ENCODE measurements at regions not wholly inside any gene's neighbourhood (a gene's known extent, or its start where the extent isn't known, plus 50 kb on each side); places are given as distances from the start of the nearest gene placed in this dataset.

- DNase-seq (ENCODE audit: low spot score) = no peak
Observed at GRCh38 chr4:152112190-152112589, 351.4 kb upstream of the GATB start.

DNA sequence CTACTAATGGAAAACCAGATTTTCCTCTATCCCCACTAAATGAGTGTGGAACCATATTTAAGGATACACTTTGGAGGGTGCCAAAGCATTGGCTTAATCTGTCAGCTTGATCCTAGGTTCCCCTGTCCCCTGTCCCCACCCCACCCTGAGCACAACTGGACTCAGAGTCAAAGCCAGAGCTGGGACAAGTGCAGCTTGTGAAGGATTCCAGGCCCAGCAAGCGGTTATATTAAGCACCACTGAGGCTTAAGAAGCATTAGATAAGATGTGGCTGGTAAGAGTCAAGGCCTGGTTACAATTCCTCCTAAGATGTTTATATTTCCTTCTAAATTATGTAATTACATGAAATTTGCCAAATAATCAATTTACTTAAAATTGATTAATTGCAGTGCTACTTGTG lies 350.0 kb upstream of the GATB start:
- DNase-seq (ENCODE audit: low spot score) = no peak

DNA sequence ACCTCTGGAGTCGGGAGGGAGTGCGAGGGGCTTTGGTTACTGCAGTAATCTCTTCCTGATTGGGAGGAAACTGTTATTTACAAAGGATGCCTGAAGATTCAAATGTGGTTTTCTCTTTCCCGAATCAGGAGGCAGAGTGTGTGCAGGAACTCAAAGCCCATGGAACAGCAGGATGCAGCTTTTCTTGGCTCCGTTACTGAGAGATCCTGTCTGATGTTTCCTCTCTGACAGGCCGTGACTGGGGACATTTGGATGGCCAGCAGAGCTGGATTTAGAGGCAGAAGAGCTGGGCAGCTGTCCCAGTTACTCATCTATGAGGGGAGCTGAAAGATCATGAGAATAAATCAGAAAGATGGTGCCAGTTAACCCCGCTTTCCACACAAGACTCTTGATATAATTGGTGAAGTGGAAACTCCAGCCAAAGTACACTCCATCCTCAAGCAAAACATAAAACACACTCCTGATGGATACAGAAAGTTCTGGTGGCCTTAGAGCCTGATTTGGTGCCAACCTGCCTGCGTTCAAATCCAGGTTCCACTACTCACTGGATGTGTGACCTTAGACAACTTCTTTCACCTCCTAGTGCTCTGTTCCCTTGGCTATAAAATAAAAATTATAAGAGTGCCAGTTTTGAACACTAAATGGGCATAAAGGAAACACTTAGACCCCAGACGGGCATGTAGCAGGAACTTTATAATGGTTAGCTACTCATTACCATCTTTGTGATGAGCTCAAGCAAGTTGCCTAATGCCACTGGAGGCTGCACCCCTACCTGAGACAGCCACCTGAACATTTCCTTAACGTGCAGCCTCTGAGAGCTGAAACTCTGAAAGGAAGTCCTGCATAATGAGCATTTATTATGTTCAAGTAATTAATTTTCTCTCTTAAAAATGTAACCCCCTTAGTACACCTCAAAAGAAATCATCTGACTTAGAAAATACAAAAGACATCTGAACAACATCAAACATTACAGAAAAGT lies 349.0 kb upstream of the GATB start:
- no peak for DNase-seq (ENCODE audit: low spot score)

DNA sequence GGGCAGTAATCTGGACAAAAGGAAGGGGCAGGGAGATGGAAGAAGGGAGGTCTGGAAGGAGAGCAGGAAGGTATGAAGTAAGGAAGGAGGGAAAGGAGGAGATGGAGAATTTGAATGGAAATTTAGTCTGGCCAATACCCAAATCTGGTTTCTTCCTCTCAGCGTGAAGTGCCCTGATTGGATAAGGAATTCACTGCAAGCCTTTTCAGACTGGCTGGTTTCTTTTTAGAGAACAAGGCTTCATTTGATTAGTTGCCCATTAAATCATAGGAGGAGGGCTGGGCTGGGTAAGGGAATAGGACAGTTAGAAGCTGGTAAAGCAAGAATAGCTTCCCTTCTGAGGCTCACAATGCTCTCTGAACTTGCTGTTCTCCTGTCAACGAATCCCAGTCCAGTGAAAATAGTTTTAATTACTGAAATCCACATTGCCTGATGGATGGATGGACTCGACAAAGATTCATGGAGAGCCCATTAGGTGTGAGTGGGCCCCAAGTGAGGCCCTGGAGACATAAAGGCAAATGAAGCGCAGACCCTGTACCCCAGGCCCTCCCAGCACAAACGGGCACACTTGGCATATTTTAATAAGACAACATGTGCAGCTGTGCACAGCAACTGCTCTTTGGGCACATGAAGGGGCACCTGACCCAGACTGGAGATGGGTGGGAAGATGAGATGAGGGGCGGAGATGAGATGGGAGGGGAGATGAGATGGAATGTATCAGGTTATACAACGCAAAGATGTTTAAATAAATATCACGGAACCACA lies 347.1 kb upstream of the GATB start:
- no peak for DNase-seq (ENCODE audit: low spot score)

- DNase-seq (ENCODE audit: low spot score) = no peak
Observed at GRCh38 chr4:152106781-152107321, 346.0 kb upstream of the GATB start.

DNA sequence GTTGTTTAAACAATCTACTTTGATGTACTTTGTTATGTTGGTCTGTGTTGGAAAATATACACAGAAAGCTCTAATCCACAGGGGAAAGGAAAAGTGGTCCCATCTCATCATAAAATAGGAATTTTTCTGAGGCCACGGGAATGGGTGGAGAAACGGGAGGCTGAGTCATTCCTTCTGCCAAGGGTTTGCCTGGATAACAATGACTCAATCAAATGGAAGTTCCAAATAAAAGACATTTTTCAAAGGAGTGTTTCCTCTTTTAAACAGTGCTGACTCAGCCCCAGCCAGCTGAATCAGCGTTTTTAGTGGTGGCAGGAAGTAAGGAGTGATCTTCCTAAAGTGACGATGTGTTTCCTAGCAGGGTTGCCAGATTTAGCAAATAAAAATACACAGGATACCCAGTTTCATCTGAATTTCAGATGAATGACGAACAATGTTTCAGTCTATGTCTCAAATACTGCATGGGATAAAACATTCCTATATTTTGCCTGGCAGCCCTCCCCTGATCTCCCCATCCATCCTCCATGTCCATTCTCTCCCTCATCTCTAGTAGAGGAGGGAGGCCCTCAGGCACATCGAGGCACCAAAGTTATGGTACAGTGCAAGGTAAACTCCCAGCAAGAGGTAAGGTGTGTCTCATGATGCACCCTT lies 345.4 kb upstream of the GATB start:
- no peak for DNase-seq (ENCODE audit: low spot score)

DNA sequence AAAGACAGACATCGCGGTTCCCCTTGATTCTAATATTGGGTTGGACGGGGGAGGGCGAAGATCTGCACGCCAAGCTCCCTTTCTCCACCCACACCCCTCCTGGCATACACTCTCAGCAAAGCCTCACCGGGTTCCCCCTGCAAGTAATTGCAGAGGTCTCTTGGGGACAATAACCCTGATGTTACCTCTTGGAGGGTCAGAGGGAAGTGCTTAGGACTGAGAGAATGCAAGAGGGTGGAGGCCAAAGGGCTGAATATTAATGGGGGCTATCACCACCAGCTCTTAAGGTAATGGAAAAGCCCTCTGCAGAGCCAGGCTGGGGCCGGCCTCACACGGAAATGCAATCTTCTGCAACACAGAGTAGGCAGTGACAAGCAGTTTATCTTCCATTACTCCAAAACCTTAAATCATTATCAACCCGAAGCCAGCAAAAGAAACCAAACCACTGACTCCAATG lies 344.1 kb upstream of the GATB start:
- DNase-seq (ENCODE audit: low spot score) = no peak

DNA sequence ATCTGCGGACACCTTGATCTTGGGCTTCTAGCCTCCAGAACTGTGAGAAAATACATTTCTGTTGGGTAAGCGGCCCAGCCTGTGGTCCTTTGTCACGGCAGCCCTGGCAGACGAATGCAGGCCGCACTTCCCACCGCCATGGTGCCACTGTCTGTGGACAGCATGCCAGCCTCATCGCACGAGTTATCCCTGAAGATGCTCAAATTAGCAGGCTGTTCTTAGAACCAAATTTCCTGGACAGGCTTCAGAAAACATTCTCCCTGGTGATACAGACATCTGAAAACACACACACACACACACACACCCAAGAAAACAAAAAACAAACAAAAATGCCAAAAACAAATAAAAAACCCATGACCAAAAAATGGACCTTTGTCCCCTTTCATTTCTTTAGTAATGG lies 343.5 kb upstream of the GATB start:
- DNase-seq (ENCODE audit: low spot score) = no peak

GRCh38 chr4:152103181-152103901 lies 342.5 kb upstream of the GATB start:
- no peak for DNase-seq (ENCODE audit: low spot score)

- DNase-seq (ENCODE audit: low spot score) = no peak
Observed at GRCh38 chr4:152102436-152103000, 341.7 kb upstream of the GATB start.

GRCh38 chr4:152101556-152102435 lies 341.0 kb upstream of the GATB start:
- no peak for DNase-seq (ENCODE audit: low spot score)

DNA sequence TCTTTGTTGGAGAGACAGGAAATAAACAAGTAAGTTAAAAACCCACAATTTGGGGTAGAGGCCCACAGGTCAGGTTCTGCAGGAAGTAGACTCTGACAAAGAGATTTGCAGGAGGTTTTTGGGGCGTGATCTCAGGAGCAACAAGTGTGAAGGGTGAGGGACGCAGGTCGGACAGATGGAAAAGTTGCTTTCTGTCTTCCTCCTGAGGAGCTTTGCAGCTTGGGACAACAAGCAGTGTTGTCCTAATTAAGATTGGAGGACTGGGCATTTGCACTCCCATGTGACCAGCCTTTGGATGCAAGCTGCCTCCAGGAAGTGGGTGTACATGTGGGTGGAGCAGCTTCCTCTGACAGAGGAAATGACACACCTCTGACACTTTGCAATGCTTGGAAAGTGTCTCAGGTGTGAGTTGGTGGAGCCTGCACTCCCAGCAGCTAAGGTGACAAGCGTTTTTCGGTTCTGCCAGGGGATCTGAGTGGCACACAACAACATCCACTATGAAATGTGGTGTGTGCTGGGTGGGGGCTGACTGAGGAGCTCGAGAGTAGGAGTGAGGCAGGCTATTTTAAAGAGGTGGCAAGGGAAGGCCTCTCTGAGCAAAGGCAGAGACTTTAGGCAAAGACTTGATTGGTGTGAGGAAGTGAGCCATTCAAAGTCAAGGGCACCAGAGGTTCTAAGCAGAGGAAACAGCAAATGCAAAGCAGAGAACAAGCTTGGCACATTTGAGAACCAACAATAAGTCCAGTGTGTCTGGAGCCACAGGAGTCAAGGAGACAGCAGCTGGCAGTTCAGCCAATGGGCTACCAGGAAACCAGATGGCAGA lies 339.8 kb upstream of the GATB start:
- DNase-seq (ENCODE audit: low spot score) = peak; percentile 16

GRCh38 chr4:152099981-152100378 lies 339.2 kb upstream of the GATB start:
- DNase-seq (ENCODE audit: low spot score) = no peak

GRCh38 chr4:152099555-152099954 lies 338.7 kb upstream of the GATB start:
- no peak for DNase-seq (ENCODE audit: low spot score)

- DNase-seq (ENCODE audit: low spot score) = no peak
Observed at GRCh38 chr4:152099061-152099425, 338.2 kb upstream of the GATB start.

GRCh38 chr4:152098365-152099060 lies 337.7 kb upstream of the GATB start:
- no peak for DNase-seq (ENCODE audit: low spot score)

DNA sequence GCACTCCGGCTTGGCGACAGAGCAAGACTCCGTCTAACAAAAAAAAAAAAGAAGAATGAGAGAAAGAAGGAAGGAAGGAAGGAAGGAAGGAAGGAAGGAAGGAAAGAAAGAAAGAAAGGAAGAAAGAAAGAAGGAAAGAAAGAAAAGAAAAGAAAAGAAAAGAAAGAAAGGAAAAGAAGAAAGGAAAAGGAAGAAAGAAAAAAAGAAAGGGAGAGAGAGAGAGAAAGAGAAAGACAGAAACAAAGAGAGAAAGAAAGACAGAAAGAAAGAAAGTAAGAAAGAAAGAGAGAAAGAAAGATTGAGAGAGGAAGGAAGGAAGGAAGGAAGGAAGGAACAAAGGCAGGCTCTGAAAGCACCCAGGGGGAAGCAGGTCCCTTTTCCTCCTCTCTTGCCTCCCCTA lies 336.6 kb upstream of the GATB start:
- DNase-seq (ENCODE audit: low spot score) = no peak

DNA sequence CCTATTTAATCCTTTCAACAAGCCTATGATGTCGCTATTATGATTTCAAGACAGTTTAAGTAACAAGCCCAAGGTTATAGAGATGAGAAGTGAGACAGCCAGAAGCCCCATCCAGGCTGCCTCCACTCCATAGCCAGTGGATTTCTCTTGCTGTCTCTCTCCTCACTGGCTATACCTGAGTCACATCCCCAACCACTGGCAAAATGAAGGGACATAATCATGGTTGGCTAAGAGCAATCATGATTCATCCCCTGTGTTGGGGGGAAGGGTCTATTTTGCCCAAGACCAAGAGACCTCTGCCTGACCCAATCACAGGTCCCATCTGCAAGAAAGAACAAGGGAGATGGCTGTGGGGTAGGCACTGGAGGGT lies 334.9 kb upstream of the GATB start:
- no peak for DNase-seq (ENCODE audit: low spot score)

Measured in germinal center (tissue), 1 donor.